HG02588 (cell line): ENCODE measurements at regions not wholly inside any gene's neighbourhood (a gene's known extent, or its start where the extent isn't known, plus 50 kb on each side); places are given as distances from the start of the nearest gene placed in this dataset.

Experiments
- ATAC-seq: cut with Tn5 transposase; IDR thresholded peaks from one replicate; pipeline ENCODE4 v1.9.1; 2021; ENCODE audit warnings: mild to moderate bottlenecking, moderate library complexity; ENCODE audit not compliant: unreplicated experiment

GRCh38 chr14:44788612-44789011 lies 173.1 kb downstream of the KLHL28 start:
- no peak for ATAC-seq

- ATAC-seq = no peak
These were observed 176.7 kb downstream of the KLHL28 start for GRCh38 chr14:44785096-44785495.

- no peak for ATAC-seq
These were observed 177.8 kb downstream of the KLHL28 start for GRCh38 chr14:44783901-44784300.

- ATAC-seq = no peak
These were observed 178.9 kb downstream of the KLHL28 start for GRCh38 chr14:44782775-44783238.

GRCh38 chr14:44780989-44781388 lies 180.8 kb downstream of the KLHL28 start:
- no peak for ATAC-seq

GRCh38 chr14:44778604-44779003 lies 183.1 kb downstream of the KLHL28 start:
- no peak for ATAC-seq

- no peak for ATAC-seq
These were observed 184.2 kb downstream of the KLHL28 start for GRCh38 chr14:44777584-44777983.

GRCh38 chr14:44775248-44775647 lies 186.5 kb downstream of the KLHL28 start:
- no peak for ATAC-seq

- no peak for ATAC-seq
These were observed 187.4 kb downstream of the KLHL28 start for GRCh38 chr14:44774396-44774795.

GRCh38 chr14:44771496-44771895 lies 190.3 kb downstream of the KLHL28 start:
- no peak for ATAC-seq

- no peak for ATAC-seq
These were observed 191.5 kb downstream of the KLHL28 start for GRCh38 chr14:44770201-44770600.

GRCh38 chr14:44768935-44769334 lies 192.8 kb downstream of the KLHL28 start:
- no peak for ATAC-seq

GRCh38 chr14:44767646-44768173 lies 194.0 kb downstream of the KLHL28 start:
- ATAC-seq = no peak

GRCh38 chr14:44766285-44766684 lies 195.5 kb downstream of the KLHL28 start:
- no peak for ATAC-seq

GRCh38 chr14:44763356-44763755 lies 198.4 kb downstream of the KLHL28 start:
- ATAC-seq = no peak

GRCh38 chr14:44759277-44759676 lies 202.5 kb downstream of the KLHL28 start:
- no peak for ATAC-seq

- ATAC-seq = no peak
These were observed 205.2 kb downstream of the KLHL28 start for GRCh38 chr14:44756554-44756953.

GRCh38 chr14:44745371-44745770 lies 216.4 kb downstream of the KLHL28 start:
- ATAC-seq = no peak

GRCh38 chr14:44742202-44742601 lies 219.5 kb downstream of the KLHL28 start:
- no peak for ATAC-seq

GRCh38 chr14:44741431-44741830 lies 220.3 kb downstream of the KLHL28 start:
- no peak for ATAC-seq

GRCh38 chr14:44736326-44736725 lies 225.4 kb downstream of the KLHL28 start:
- no peak for ATAC-seq

- ATAC-seq = no peak
These were observed 225.1 kb upstream of the FSCB start for GRCh38 chr14:44732144-44732543.

- ATAC-seq = no peak
These were observed 223.8 kb upstream of the FSCB start for GRCh38 chr14:44730860-44731259.
